ENCODE measurements at regions not wholly inside any gene's neighbourhood (a gene's known extent, or its start where the extent isn't known, plus 50 kb on each side); places are given as distances from the start of the nearest gene placed in this dataset.

- H3K4me3 ChIP-seq (ENCODE audit: control insufficient read depth in 1 of 2, extremely low read depth in 1 of 2, low read length in 1 of 2), result no peak overlapping the region
- H3K27ac ChIP-seq (ENCODE audit: low read length), result no peak overlapping the region
- no peaks in the 10 kb centered on the region for H3K9me3 ChIP-seq
- no peak overlapping the region for H3K4me3 Mint-ChIP-seq
- ATAC-seq (replicated peaks in 1 of 4) (no peak), DNase-seq (no peak)
- H3K4me1 ChIP-seq (ENCODE audit: control insufficient read depth in 1 of 2, extremely low read depth in 1 of 2, insufficient read depth in 2 of 2, low read length in 2 of 2), result no peaks in the 10 kb centered on the region
- H3K27me3 Mint-ChIP-seq, result peaks cover 5 to 14% of the 10 kb centered on the region in 2 donors
- no peaks in the 10 kb centered on the region for H3K27me3 ChIP-seq (replicated peaks in 1 of 2; ENCODE audit: control insufficient read depth in 2 of 2, extremely low read depth in 1 of 2, insufficient read depth in 2 of 2, low read length in 1 of 2)
- H3K36me3 Mint-ChIP-seq, result peaks cover 6% of the 10 kb centered on the region
- H3K27ac Mint-ChIP-seq, result no peak overlapping the region
- WGBS (ENCODE audit: insufficient coverage), result 50% methylated on average over 1 of the region's 1 CpG
- ChIA-PET CTCF (no interaction called here), POLR2A (no interaction called here)
- H3K9me3 Mint-ChIP-seq, result peaks cover 4 to 13% (median 5%) of the 10 kb centered on the region in 3 donors
- H3K36me3 ChIP-seq (ENCODE audit: control insufficient read depth in 2 of 2, extremely low read depth in 1 of 2, insufficient read depth in 1 of 2, low read length in 1 of 2), result no peaks in the 10 kb centered on the region
- H3K4me1 Mint-ChIP-seq, result no peaks in the 10 kb centered on the region
These were observed 111.8 kb downstream of the PERP start for GRCh38 chr6:137995371-137995770.

DNA sequence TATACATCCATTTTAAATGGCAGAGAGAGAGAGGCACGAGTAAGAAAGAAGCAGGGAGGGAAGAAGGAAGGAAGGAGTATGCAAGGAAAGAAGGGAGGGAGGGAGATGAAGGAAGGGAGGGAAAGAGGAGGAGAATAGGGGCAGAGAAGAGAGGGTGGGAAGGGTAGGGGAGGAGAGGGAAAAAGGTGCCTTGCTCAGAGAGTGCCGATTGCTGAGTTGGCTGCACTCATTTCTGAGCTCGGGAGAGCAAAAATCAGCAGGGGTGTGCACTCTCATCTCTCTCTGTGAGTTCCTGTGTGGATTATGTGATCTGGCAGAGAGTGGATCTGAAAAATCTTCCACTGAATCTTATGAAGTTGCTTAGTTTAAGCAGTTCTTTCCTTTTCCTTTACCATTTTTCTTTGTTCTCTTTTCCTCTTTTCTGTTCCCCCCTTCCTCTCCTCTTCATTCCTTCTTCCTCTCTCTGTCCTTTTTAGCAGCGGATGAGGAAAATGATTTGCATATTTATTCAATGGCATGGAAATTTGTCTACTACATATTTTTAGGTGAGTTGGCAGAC is 108.7 kb downstream of the PERP start:
- Mint-ChIP-seq H3K4me3 (no peak overlapping the region), H3K27ac (no peak overlapping the region), H3K4me1 (peaks cover 2 to 5% (median 4%) of the 10 kb centered on the region in 3 donors), H3K9me3 (peaks cover 4 to 13% (median 5%) of the 10 kb centered on the region in 3 donors), H3K36me3 (peaks cover 6% of the 10 kb centered on the region), H3K27me3 (peaks cover 0 to 8% of the 10 kb centered on the region in 2 donors)
- H3K27ac ChIP-seq (ENCODE audit: low read length), result no peak overlapping the region
- no peak for ATAC-seq (replicated peaks in 1 of 4)
- ChIA-PET CTCF (no interaction called here), POLR2A (no interaction called here)
- no peaks in the 10 kb centered on the region for H3K36me3 ChIP-seq (ENCODE audit: control insufficient read depth in 2 of 2, extremely low read depth in 1 of 2, insufficient read depth in 1 of 2, low read length in 1 of 2)
- no peak overlapping the region for H3K4me3 ChIP-seq (ENCODE audit: control insufficient read depth in 1 of 2, extremely low read depth in 1 of 2, low read length in 1 of 2)
- no peaks in the 10 kb centered on the region for H3K9me3 ChIP-seq
- H3K4me1 ChIP-seq (ENCODE audit: control insufficient read depth in 1 of 2, extremely low read depth in 1 of 2, insufficient read depth in 2 of 2, low read length in 2 of 2), result no peaks in the 10 kb centered on the region
- no peaks in the 10 kb centered on the region for H3K27me3 ChIP-seq (replicated peaks in 1 of 2; ENCODE audit: control insufficient read depth in 2 of 2, extremely low read depth in 1 of 2, insufficient read depth in 2 of 2, low read length in 1 of 2)
- no peak for DNase-seq
- 69% methylated on average over 2 of the region's 4 CpGs for WGBS (ENCODE audit: insufficient coverage)

- Mint-ChIP-seq H3K4me3 (no peak overlapping the region), H3K36me3 (peaks cover 6% of the 10 kb centered on the region), H3K27me3 (peaks cover 0 to 7% of the 10 kb centered on the region in 2 donors), H3K9me3 (peaks cover 4 to 13% (median 5%) of the 10 kb centered on the region in 3 donors), H3K27ac (no peak overlapping the region), H3K4me1 (peaks cover 2 to 5% (median 4%) of the 10 kb centered on the region in 3 donors)
- ChIA-PET POLR2A (interaction anchor here in 1 of 2 donors (0.7 kb wide), 1 partner anchor 456 kb away, joined by 3 read pairs; no protein-coding TSS in a partner anchor), CTCF (interaction anchor here (0.7 to 1.7 kb wide), 6 partner anchors 10 to 360 kb away, joined by 3 to 11 read pairs (median 5); no protein-coding TSS in a partner anchor)
- no peaks in the 10 kb centered on the region for H3K9me3 ChIP-seq
- no peaks in the 10 kb centered on the region for H3K27me3 ChIP-seq (replicated peaks in 1 of 2; ENCODE audit: control insufficient read depth in 2 of 2, extremely low read depth in 1 of 2, insufficient read depth in 2 of 2, low read length in 1 of 2)
- H3K27ac ChIP-seq (ENCODE audit: low read length), result no peak overlapping the region
- H3K4me1 ChIP-seq (ENCODE audit: control insufficient read depth in 1 of 2, extremely low read depth in 1 of 2, insufficient read depth in 2 of 2, low read length in 2 of 2), result no peaks in the 10 kb centered on the region
- no peaks in the 10 kb centered on the region for H3K36me3 ChIP-seq (ENCODE audit: control insufficient read depth in 2 of 2, extremely low read depth in 1 of 2, insufficient read depth in 1 of 2, low read length in 1 of 2)
- DNase-seq (no peak), ATAC-seq (replicated peaks in 1 of 4) (no peak)
- 75% methylated on average over 1 of the region's 5 CpGs for WGBS (ENCODE audit: insufficient coverage)
- H3K4me3 ChIP-seq (ENCODE audit: control insufficient read depth in 1 of 2, extremely low read depth in 1 of 2, low read length in 1 of 2), result no peak overlapping the region
These were observed 107.4 kb downstream of the PERP start for GRCh38 chr6:137999815-138000214.

GRCh38 chr6:138000941-138001340 is 106.3 kb downstream of the PERP start:
- H3K9me3 ChIP-seq, result no peaks in the 10 kb centered on the region
- ChIA-PET POLR2A (interaction anchor here in 1 of 2 donors (0.7 kb wide), 1 partner anchor 74 kb away, joined by 4 read pairs; no protein-coding TSS in a partner anchor), CTCF (interaction anchor here (0.5 to 1.9 kb wide), 12 partner anchors 11 to 463 kb away, joined by 3 to 12 read pairs (median 4); partner anchors contain the start of gene PERP (in 1 of the 2))
- Mint-ChIP-seq H3K27ac (no peak overlapping the region), H3K27me3 (peaks cover 0 to 7% of the 10 kb centered on the region in 2 donors), H3K4me3 (no peak overlapping the region), H3K4me1 (peaks cover 2 to 5% (median 5%) of the 10 kb centered on the region in 3 donors), H3K9me3 (peaks cover 4 to 13% (median 5%) of the 10 kb centered on the region in 3 donors), H3K36me3 (peaks cover 6% of the 10 kb centered on the region)
- H3K36me3 ChIP-seq (ENCODE audit: control insufficient read depth in 2 of 2, extremely low read depth in 1 of 2, insufficient read depth in 1 of 2, low read length in 1 of 2), result no peaks in the 10 kb centered on the region
- H3K27me3 ChIP-seq (replicated peaks in 1 of 2; ENCODE audit: control insufficient read depth in 2 of 2, extremely low read depth in 1 of 2, insufficient read depth in 2 of 2, low read length in 1 of 2), result no peaks in the 10 kb centered on the region
- H3K4me1 ChIP-seq (ENCODE audit: control insufficient read depth in 1 of 2, extremely low read depth in 1 of 2, insufficient read depth in 2 of 2, low read length in 2 of 2), result peaks cover 0 to 2% of the 10 kb centered on the region in 2 experiments
- ATAC-seq (replicated peaks in 1 of 4) (no peak), DNase-seq (no peak)
- no peak overlapping the region for H3K4me3 ChIP-seq (ENCODE audit: control insufficient read depth in 1 of 2, extremely low read depth in 1 of 2, low read length in 1 of 2)
- no peak overlapping the region for H3K27ac ChIP-seq (ENCODE audit: low read length)

DNA sequence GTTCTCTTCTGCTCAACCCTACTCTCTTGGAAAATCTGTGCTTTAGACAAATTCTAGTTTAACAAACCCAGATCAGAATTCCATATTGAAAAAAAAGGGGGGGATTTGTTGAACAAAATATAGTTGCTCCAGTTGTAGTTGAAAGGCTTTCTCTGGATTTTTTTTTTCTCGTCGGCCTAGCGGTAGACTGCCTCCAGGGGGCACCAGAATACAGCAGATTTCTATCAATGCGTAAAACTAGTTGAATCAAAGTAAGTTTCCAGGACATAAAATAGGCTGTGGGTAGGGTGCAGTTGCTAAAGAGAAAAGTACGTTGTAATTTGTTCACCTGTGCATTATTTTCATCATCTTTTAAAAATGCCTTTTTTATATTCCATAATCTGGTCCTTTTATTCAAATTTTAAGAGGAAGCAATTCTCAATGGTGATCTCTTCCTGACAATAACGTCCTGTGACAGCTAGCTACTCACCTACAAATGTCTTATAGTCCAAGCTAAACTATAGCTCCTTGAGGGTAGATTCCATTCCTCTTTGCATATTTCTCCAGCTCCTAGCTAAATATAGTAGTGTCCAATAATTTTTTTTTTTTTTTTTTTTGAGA is 105.4 kb downstream of the PERP start:
- H3K27me3 ChIP-seq (replicated peaks in 1 of 2; ENCODE audit: control insufficient read depth in 2 of 2, extremely low read depth in 1 of 2, insufficient read depth in 2 of 2, low read length in 1 of 2), result no peaks in the 10 kb centered on the region
- WGBS (ENCODE audit: insufficient coverage), result 6% methylated on average over 3 of the region's 6 CpGs

GRCh38 chr6:138004430-138005287 is 102.6 kb downstream of the PERP start:
- Histone ChIP-seq H3K9me3 (no peaks in the 10 kb centered on the region), H3K4me1 (ENCODE audit: control insufficient read depth in 1 of 2, extremely low read depth in 1 of 2, insufficient read depth in 2 of 2, low read length in 2 of 2) (peaks cover 0 to 2% of the 10 kb centered on the region in 2 experiments), H3K4me3 (ENCODE audit: control insufficient read depth in 1 of 2, extremely low read depth in 1 of 2, low read length in 1 of 2) (no peak overlapping the region), H3K36me3 (ENCODE audit: control insufficient read depth in 2 of 2, extremely low read depth in 1 of 2, insufficient read depth in 1 of 2, low read length in 1 of 2) (no peaks in the 10 kb centered on the region), H3K27ac (ENCODE audit: low read length) (no peak overlapping the region), H3K27me3 (replicated peaks in 1 of 2; ENCODE audit: control insufficient read depth in 2 of 2, extremely low read depth in 1 of 2, insufficient read depth in 2 of 2, low read length in 1 of 2) (peaks cover 0 to 4% of the 10 kb centered on the region in 2 experiments)
- Mint-ChIP-seq H3K9me3 (no peaks in the 10 kb centered on the region), H3K27me3 (peaks cover 0 to 3% of the 10 kb centered on the region in 2 donors), H3K4me1 (peaks cover 2 to 6% (median 5%) of the 10 kb centered on the region in 3 donors), H3K4me3 (no peak overlapping the region), H3K36me3 (no peaks in the 10 kb centered on the region), H3K27ac (no peak overlapping the region)
- 53% methylated on average over 3 of the region's 7 CpGs for WGBS (ENCODE audit: insufficient coverage)
- ChIA-PET CTCF (interaction anchor here (0.7 to 2.6 kb wide), 20 partner anchors 8 to 910 kb away, joined by 3 to 15 read pairs (median 4); no protein-coding TSS in a partner anchor), POLR2A (interaction anchor here (0.5 to 1.1 kb wide), 4 partner anchors 124 to 337 kb away, joined by 3 to 4 read pairs (median 4); no protein-coding TSS in a partner anchor)
- DNase-seq (peak in 3 of 35 experiments; percentile 3 to 56 (median 9)), ATAC-seq (replicated peaks in 1 of 4) (peak in 1 of 4 experiments; percentile 42)

More for the DNA sequence above, 105.4 kb downstream of the PERP start:
- Mint-ChIP-seq H3K9me3 (peaks cover 1 to 7% (median 3%) of the 10 kb centered on the region in 3 donors), H3K27ac (no peak overlapping the region), H3K4me1 (peaks cover 2 to 6% (median 5%) of the 10 kb centered on the region in 3 donors), H3K4me3 (no peak overlapping the region), H3K36me3 (peaks cover 1% of the 10 kb centered on the region), H3K27me3 (peaks cover 0 to 7% of the 10 kb centered on the region in 2 donors)
- Histone ChIP-seq H3K9me3 (no peaks in the 10 kb centered on the region), H3K27ac (ENCODE audit: low read length) (no peak overlapping the region), H3K36me3 (ENCODE audit: control insufficient read depth in 2 of 2, extremely low read depth in 1 of 2, insufficient read depth in 1 of 2, low read length in 1 of 2) (no peaks in the 10 kb centered on the region), H3K4me1 (ENCODE audit: control insufficient read depth in 1 of 2, extremely low read depth in 1 of 2, insufficient read depth in 2 of 2, low read length in 2 of 2) (peaks cover 0 to 2% of the 10 kb centered on the region in 2 experiments), H3K4me3 (ENCODE audit: control insufficient read depth in 1 of 2, extremely low read depth in 1 of 2, low read length in 1 of 2) (no peak overlapping the region)
- ChIA-PET CTCF (interaction anchor here (0.6 to 2.0 kb wide), 18 partner anchors 10 to 634 kb away, joined by 3 to 14 read pairs (median 5); no protein-coding TSS in a partner anchor), POLR2A (interaction anchor here in 1 of 2 donors (0.6 kb wide), 1 partner anchor 297 kb away, joined by 5 read pairs; no protein-coding TSS in a partner anchor)
- peak in 34 of 35 experiments; percentile 5 to 79 (median 52) for DNase-seq
- peak; percentile 32 to 69 (median 52) for ATAC-seq (replicated peaks in 1 of 4)
